ENCODE measurements at regions not wholly inside any gene's neighbourhood (a gene's known extent, or its start where the extent isn't known, plus 50 kb on each side); places are given as distances from the start of the nearest gene placed in this dataset.

DNA sequence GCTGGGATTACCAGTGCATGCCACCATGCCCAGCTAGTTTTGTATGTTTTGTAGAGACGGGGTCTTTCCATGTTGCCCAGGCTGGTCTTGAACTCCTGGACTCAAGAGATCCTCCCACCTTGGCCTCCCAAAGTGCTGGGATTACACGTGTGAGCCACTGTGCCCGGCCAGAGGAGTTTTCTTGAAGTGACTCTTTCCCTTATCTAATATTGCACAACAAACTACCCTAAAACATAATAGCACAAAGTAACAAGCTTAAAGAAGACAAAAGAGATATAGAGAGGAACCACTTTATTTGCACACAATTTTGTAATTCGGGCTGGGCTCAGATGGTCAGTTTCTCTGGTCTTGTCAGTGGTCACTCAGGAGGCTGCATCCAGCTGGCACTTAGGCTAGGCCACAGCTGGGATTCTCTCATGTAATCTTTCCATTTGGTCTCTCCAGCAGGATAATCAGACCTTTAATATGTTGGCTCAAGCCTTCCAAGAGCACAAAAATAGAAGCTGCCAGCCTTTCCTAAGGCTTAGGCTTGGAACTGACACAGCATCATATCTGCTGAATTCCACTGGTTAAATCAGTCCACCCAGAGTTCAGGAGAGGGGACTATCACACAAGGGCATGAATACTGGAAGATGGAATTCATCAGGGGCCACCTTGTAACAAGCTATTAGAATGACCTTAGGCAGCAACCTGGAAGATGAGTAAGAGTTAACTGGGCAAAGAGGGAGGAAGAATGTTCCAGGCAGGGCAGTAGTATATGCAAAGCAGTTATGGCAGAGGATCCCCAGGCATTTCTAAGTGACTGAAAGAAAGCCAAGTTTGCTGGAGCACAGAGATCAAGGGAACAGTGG, 56.7 kb upstream of the PNRC1 start:
- Histone ChIP-seq H3K4me3 (no peak overlapping the region), H3K27ac (peak overlapping the region; percentile 30 to 64; a peak in 1 of 6 replicates), H3K4me1 (peaks cover 25% of the 10 kb centered on the region), H3K9me3 (no peaks in the 10 kb centered on the region), H3K4me2 (no peak overlapping the region; the same call in 2 of the 3 replicates)
- POLR2A ChIA-PET = interaction anchor here (0.7 to 1.2 kb wide), 2 partner anchors 12 to 57 kb away, joined by 6 to 7 read pairs; partner anchors contain the start of gene PNRC1
- ATAC-seq (peak in 1 of 2 experiments; percentile 60; a peak in 3 of 6 replicates), DNase-seq (ENCODE audit: low read depth in 1 of 2, low spot score in 1 of 2) (no peak), FAIRE-seq (no peak)
- TF ChIP-seq HMGXB4 (CRISPR knock-in tag; IDR thresholded peaks at IDR 0.05; ENCODE audit: borderline replicate concordance) (no peak), PHF8 (IDR thresholded peaks at IDR 0.05; ENCODE audit: borderline replicate concordance, low read depth) (no peak), TP53 (CRISPR knock-in tag; IDR thresholded peaks at IDR 0.05) (no peak), BCL3 (IDR thresholded peaks at IDR 0.05) (no peak), EHF (CRISPR knock-in tag; IDR thresholded peaks at IDR 0.05) (no peak), RFX5 (IDR thresholded peaks at IDR 0.05) (no peak), CBX2 (IDR thresholded peaks at IDR 0.05; ENCODE audit: borderline replicate concordance, low read depth) (no peak), HOXA7 (CRISPR knock-in tag; IDR thresholded peaks at IDR 0.05) (no peak)
- CTCF ChIA-PET = interaction anchor here (0.7 kb wide), 1 partner anchor 218 kb away, joined by 3 read pairs; no protein-coding TSS in a partner anchor
- 93% methylated on average over 3 of the region's 4 CpGs for WGBS (ENCODE audit: missing lambda C conversion rate)

- ATAC-seq = no peak
Measured at GRCh38 chr6:89022798-89023197, 57.8 kb upstream of the PNRC1 start.

DNA sequence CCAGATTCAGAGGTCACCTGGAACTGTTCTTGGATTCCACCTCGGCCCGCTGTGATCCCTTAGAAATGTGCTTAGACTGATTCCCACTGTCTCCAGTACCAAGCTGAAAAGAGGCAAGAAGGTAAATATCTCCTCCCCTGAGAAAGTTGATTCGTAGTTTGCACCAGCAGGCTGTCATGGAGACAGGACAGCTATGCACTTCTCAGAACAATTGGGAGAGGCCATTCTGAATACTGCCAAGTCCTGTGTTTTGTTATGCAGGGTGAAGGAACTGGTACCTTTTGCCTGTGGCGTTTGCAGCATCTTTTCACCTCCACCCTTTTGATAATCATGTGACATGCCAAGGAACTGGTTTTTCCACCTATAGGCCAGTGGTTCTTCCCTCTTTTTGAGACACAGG, 58.2 kb upstream of the RNGTT start:
- Histone ChIP-seq H3K9me3 (no peaks in the 10 kb centered on the region), H3K4me3 (no peak overlapping the region), H3K27ac (peak overlapping the region in 1 of 2 experiments; percentile 64; a peak in 1 of 6 replicates), H3K4me1 (peaks cover 25% of the 10 kb centered on the region), H3K4me2 (no peak overlapping the region)
- DNase-seq (ENCODE audit: low read depth in 1 of 2, low spot score in 1 of 2) = no peak
- WGBS (ENCODE audit: missing lambda C conversion rate) = 87% methylated on average over 4 of the region's 4 CpGs
- POLR2A ChIA-PET = no interaction called here
- FAIRE-seq = no peak
- TF ChIP-seq REST (IDR thresholded peaks at IDR 0.05) (no peak), HES2 (IDR thresholded peaks at IDR 0.05) (no peak), NPAS2 (CRISPR knock-in tag; IDR thresholded peaks at IDR 0.05; ENCODE audit: borderline replicate concordance) (no peak)
- TF ChIP-seq, protein P1, sequence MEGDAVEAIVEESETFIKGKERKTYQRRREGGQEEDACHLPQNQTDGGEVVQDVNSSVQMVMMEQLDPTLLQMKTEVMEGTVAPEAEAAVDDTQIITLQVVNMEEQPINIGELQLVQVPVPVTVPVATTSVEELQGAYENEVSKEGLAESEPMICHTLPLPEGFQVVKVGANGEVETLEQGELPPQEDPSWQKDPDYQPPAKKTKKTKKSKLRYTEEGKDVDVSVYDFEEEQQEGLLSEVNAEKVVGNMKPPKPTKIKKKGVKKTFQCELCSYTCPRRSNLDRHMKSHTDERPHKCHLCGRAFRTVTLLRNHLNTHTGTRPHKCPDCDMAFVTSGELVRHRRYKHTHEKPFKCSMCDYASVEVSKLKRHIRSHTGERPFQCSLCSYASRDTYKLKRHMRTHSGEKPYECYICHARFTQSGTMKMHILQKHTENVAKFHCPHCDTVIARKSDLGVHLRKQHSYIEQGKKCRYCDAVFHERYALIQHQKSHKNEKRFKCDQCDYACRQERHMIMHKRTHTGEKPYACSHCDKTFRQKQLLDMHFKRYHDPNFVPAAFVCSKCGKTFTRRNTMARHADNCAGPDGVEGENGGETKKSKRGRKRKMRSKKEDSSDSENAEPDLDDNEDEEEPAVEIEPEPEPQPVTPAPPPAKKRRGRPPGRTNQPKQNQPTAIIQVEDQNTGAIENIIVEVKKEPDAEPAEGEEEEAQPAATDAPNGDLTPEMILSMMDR (IDR thresholded peaks at IDR 0.05) = no peak
- ATAC-seq = no peak
- CTCF ChIA-PET = interaction anchor here (1.0 kb wide), 1 partner anchor 39 kb away, joined by 5 read pairs; no protein-coding TSS in a partner anchor

More at GRCh38 chr6:89022798-89023197, 57.8 kb upstream of the PNRC1 start:
- DNase-seq (ENCODE audit: low read depth in 1 of 2, low spot score in 1 of 2) = no peak
- no peak for TF ChIP-seq BHLHE40 (IDR thresholded peaks at IDR 0.05; ENCODE audit: low read depth, low read length)
- TF ChIP-seq TFCP2L1 (CRISPR knock-in tag; IDR thresholded peaks at IDR 0.05) = no peak
- no peak for TF ChIP-seq ATOH8 (CRISPR knock-in tag; IDR thresholded peaks at IDR 0.05; ENCODE audit: low read depth)
- no peak for TF ChIP-seq TP53 (CRISPR knock-in tag; IDR thresholded peaks at IDR 0.05)
- no peak for TF ChIP-seq RAD21 (conservative IDR thresholded peaks at IDR 0.05 in 1 of 2, IDR thresholded peaks at IDR 0.05 in 1 of 2)
- TF ChIP-seq FOXS1 (CRISPR knock-in tag; IDR thresholded peaks at IDR 0.05) = no peak
- TF ChIP-seq ZC3H11A (IDR thresholded peaks at IDR 0.05) = no peak
- no peak for TF ChIP-seq SMC3 (IDR thresholded peaks at IDR 0.05)
- no peak for TF ChIP-seq RCOR1 (IDR thresholded peaks at IDR 0.05; ENCODE audit: low read depth, low read length)
- TF ChIP-seq RNF2 (IDR thresholded peaks at IDR 0.05; ENCODE audit: borderline replicate concordance, low read depth) = no peak
- H3K4me2 ChIP-seq = peak overlapping the region; percentile 64; the same call in 1 of the 3 replicates
- no peak overlapping the region for H3K4me3 ChIP-seq
- FAIRE-seq = no peak
- ChIA-PET CTCF (interaction anchor here (0.6 kb wide), 1 partner anchor 67 kb away, joined by 4 read pairs; no protein-coding TSS in a partner anchor), POLR2A (no interaction called here)
- H3K4me1 ChIP-seq = peaks cover 25% of the 10 kb centered on the region
- peak overlapping the region; percentile 58 to 64; a peak in 1 of 6 replicates for H3K27ac ChIP-seq
- H3K9me3 ChIP-seq = no peaks in the 10 kb centered on the region

Data from A549 (cell line).